Effector memory CD8-positive, alpha-beta T cell (primary cell): ENCODE measurements at regions not wholly inside any gene's neighbourhood (a gene's known extent, or its start where the extent isn't known, plus 50 kb on each side); places are given as distances from the start of the nearest gene placed in this dataset.
"Not testable (repeated sequence)": the region's sequence is repeated elsewhere in the genome, so short reads cannot be mapped to it uniquely, and the experiment has no call there.

Source experiments
- ATAC-seq: fragments of 150-1000 bp; cut with Tn5 transposase; replicated peaks from 2 replicates; pipeline ENCODE4 v1.10.0; 2021; ENCODE audit warnings: mild to moderate bottlenecking, moderate library complexity
- DNase-seq, 3 experiments: peaks; one replicate each; pipeline ENCODE4 v3.0.0; 2021
- H3K27ac Mint-ChIP-seq, 2 donors: one replicate each; pipeline ENCODE4 v1.8.0; 2022; ENCODE audit warnings: mild to moderate bottlenecking in 2 of 2, mixed read lengths in 2 of 2, moderate library complexity in 2 of 2
- H3K27me3 Mint-ChIP-seq, 2 donors: one replicate each; pipeline ENCODE4 v1.8.0; 2022; ENCODE audit warnings: mixed read lengths in 2 of 2
- H3K36me3 Mint-ChIP-seq: one replicate; pipeline ENCODE4 v1.8.0; 2022; ENCODE audit warnings: mild to moderate bottlenecking, moderate library complexity, mixed read lengths; ENCODE audit not compliant: insufficient read depth
- H3K4me1 Mint-ChIP-seq, 2 donors: one replicate each; pipeline ENCODE4 v1.8.0; 2022; ENCODE audit warnings: low read depth in 2 of 2, mixed read lengths in 2 of 2
- H3K4me3 Mint-ChIP-seq, 2 donors: one replicate each; pipeline ENCODE4 v1.8.0; 2022; ENCODE audit warnings: mild to moderate bottlenecking in 2 of 2, mixed read lengths in 2 of 2, moderate library complexity in 2 of 2
- H3K9me3 Mint-ChIP-seq, 2 donors: one replicate each; pipeline ENCODE4 v1.8.0; 2022; ENCODE audit warnings: mixed read lengths in 2 of 2

- H3K9me3 Mint-ChIP-seq: no peaks in the 10 kb centered on the region
- ATAC-seq (no peak), DNase-seq (no peak)
- H3K36me3 Mint-ChIP-seq: no peaks in the 10 kb centered on the region
- H3K4me3 Mint-ChIP-seq: no peak overlapping the region
- peaks cover 34 to 72% of the 10 kb centered on the region in 2 donors for H3K27me3 Mint-ChIP-seq
- H3K27ac Mint-ChIP-seq: no peak overlapping the region
- H3K4me1 Mint-ChIP-seq: no peaks in the 10 kb centered on the region
Measured at GRCh38 chr2:196504788-196505187, 134.7 kb upstream of the CCDC150 start.

GRCh38 chr2:196510246-196510645 lies 129.3 kb upstream of the CCDC150 start:
- Mint-ChIP-seq H3K4me1 (no peaks in the 10 kb centered on the region), H3K27ac (no peak overlapping the region), H3K9me3 (no peaks in the 10 kb centered on the region), H3K36me3 (no peaks in the 10 kb centered on the region), H3K27me3 (peaks cover 22 to 62% of the 10 kb centered on the region in 2 donors), H3K4me3 (no peak overlapping the region)
- ATAC-seq (no peak), DNase-seq (no peak)

- no peaks in the 10 kb centered on the region for H3K4me1 Mint-ChIP-seq
Measured at GRCh38 chr2:196511258-196512168, 128.0 kb upstream of the CCDC150 start.

GRCh38 chr2:196513796-196514526 lies 125.6 kb upstream of the CCDC150 start:
- no peaks in the 10 kb centered on the region for H3K4me1 Mint-ChIP-seq
- no peaks in the 10 kb centered on the region for H3K9me3 Mint-ChIP-seq
- H3K27ac Mint-ChIP-seq: no peak overlapping the region
- ATAC-seq: no peak
- H3K4me3 Mint-ChIP-seq: no peak overlapping the region
- DNase-seq: no peak
- no peaks in the 10 kb centered on the region for H3K36me3 Mint-ChIP-seq
- peaks cover 23 to 48% of the 10 kb centered on the region in 2 donors for H3K27me3 Mint-ChIP-seq

More at GRCh38 chr2:196511258-196512168, 128.0 kb upstream of the CCDC150 start:
- H3K27me3 Mint-ChIP-seq: peaks cover 24 to 56% of the 10 kb centered on the region in 2 donors
- H3K27ac Mint-ChIP-seq: no peak overlapping the region
- H3K36me3 Mint-ChIP-seq: no peaks in the 10 kb centered on the region
- H3K4me3 Mint-ChIP-seq: no peak overlapping the region
- DNase-seq: no peak
- H3K9me3 Mint-ChIP-seq: no peaks in the 10 kb centered on the region
- no peak for ATAC-seq

GRCh38 chr2:196514641-196515040 lies 124.9 kb upstream of the CCDC150 start:
- Mint-ChIP-seq H3K36me3 (no peaks in the 10 kb centered on the region), H3K9me3 (no peaks in the 10 kb centered on the region), H3K4me3 (no peak overlapping the region), H3K4me1 (no peaks in the 10 kb centered on the region), H3K27ac (no peak overlapping the region), H3K27me3 (peaks cover 24 to 45% of the 10 kb centered on the region in 2 donors)
- ATAC-seq (no peak), DNase-seq (no peak)

- Mint-ChIP-seq H3K9me3 (no peaks in the 10 kb centered on the region), H3K27ac (no peak overlapping the region), H3K36me3 (no peaks in the 10 kb centered on the region), H3K4me3 (no peak overlapping the region), H3K27me3 (peaks cover 24 to 41% of the 10 kb centered on the region in 2 donors), H3K4me1 (no peaks in the 10 kb centered on the region)
- ATAC-seq (no peak), DNase-seq (no peak)
Measured at GRCh38 chr2:196515051-196515450, 124.5 kb upstream of the CCDC150 start.

- DNase-seq: no peak
- Mint-ChIP-seq H3K4me3 (no peak overlapping the region), H3K27me3 (peaks cover 24 to 38% of the 10 kb centered on the region in 2 donors), H3K9me3 (no peaks in the 10 kb centered on the region), H3K36me3 (no peaks in the 10 kb centered on the region), H3K4me1 (no peaks in the 10 kb centered on the region), H3K27ac (no peak overlapping the region)
- no peak for ATAC-seq
Measured at GRCh38 chr2:196515608-196516007, 123.9 kb upstream of the CCDC150 start.

- Mint-ChIP-seq H3K4me3 (no peak overlapping the region), H3K4me1 (no peaks in the 10 kb centered on the region), H3K36me3 (no peaks in the 10 kb centered on the region)
Measured at GRCh38 chr2:196516564-196516963, 123.0 kb upstream of the CCDC150 start.

GRCh38 chr2:196520605-196521004 lies 118.9 kb upstream of the CCDC150 start:
- no peak overlapping the region for H3K4me3 Mint-ChIP-seq
- no peak for ATAC-seq

More at GRCh38 chr2:196516564-196516963, 123.0 kb upstream of the CCDC150 start:
- Mint-ChIP-seq H3K27me3 (peaks cover 24 to 37% of the 10 kb centered on the region in 2 donors), H3K9me3 (no peaks in the 10 kb centered on the region), H3K27ac (no peak overlapping the region)
- ATAC-seq: no peak
- DNase-seq: no peak

GRCh38 chr2:196526981-196527725 lies 112.4 kb upstream of the CCDC150 start:
- H3K4me3 Mint-ChIP-seq, H3K9me3 Mint-ChIP-seq, ATAC-seq, H3K36me3 Mint-ChIP-seq, H3K27ac Mint-ChIP-seq, H3K4me1 Mint-ChIP-seq, DNase-seq: not testable (repeated sequence)
- H3K27me3 Mint-ChIP-seq: peaks cover 13 to 22% of the 10 kb centered on the region in 2 donors

More at GRCh38 chr2:196520605-196521004, 118.9 kb upstream of the CCDC150 start:
- Mint-ChIP-seq H3K27me3 (peaks cover 11 to 12% of the 10 kb centered on the region in 2 donors), H3K36me3 (no peaks in the 10 kb centered on the region), H3K9me3 (no peaks in the 10 kb centered on the region), H3K27ac (no peak overlapping the region), H3K4me1 (no peaks in the 10 kb centered on the region)
- DNase-seq: no peak

GRCh38 chr2:196528486-196529223 lies 110.9 kb upstream of the CCDC150 start:
- no peak for DNase-seq

GRCh38 chr2:196530910-196531309 lies 108.6 kb upstream of the CCDC150 start:
- Mint-ChIP-seq H3K36me3 (no peaks in the 10 kb centered on the region), H3K27me3 (peaks cover 27 to 39% of the 10 kb centered on the region in 2 donors), H3K4me3 (no peak overlapping the region), H3K27ac (no peak overlapping the region), H3K9me3 (peaks cover 0 to 3% of the 10 kb centered on the region in 2 donors), H3K4me1 (no peaks in the 10 kb centered on the region)
- ATAC-seq (no peak), DNase-seq (no peak)

More at GRCh38 chr2:196528486-196529223, 110.9 kb upstream of the CCDC150 start:
- Mint-ChIP-seq H3K27me3 (peaks cover 15 to 23% of the 10 kb centered on the region in 2 donors), H3K4me1 (no peaks in the 10 kb centered on the region), H3K9me3 (peaks cover 0 to 3% of the 10 kb centered on the region in 2 donors), H3K4me3 (no peak overlapping the region), H3K27ac (no peak overlapping the region), H3K36me3 (no peaks in the 10 kb centered on the region)
- ATAC-seq: no peak
